Endothelial cell of umbilical vein (primary cell): ENCODE measurements at regions not wholly inside any gene's neighbourhood (a gene's known extent, or its start where the extent isn't known, plus 50 kb on each side); places are given as distances from the start of the nearest gene placed in this dataset.

Source experiments
- BruUV-seq: library from RNA; stranded (reverse); fragments of 400-500 nt; replicated peaks from 2 replicates; lab custom pipeline; 2021; lab: Mats Ljungman, UMichigan
- CTCF ChIA-PET: fragments of 300-600, 350-600 bp; sonication (Branson Sonifier 250); formaldehyde crosslinking; loops from one replicate; lab custom pipeline; 2021; ENCODE audit warnings: antibody characterized with exemption, inconsistent platforms; lab: Charles Lee
- POLR2A ChIA-PET: fragments of 300-600, 350-600 bp; sonication (Branson Sonifier 250); formaldehyde crosslinking; loops from one replicate; lab custom pipeline; 2021; ENCODE audit warnings: antibody characterized with exemption, inconsistent platforms; lab: Charles Lee
- DNase-seq: peaks from one replicate; pipeline ENCODE4 v3.0.0-alpha.2; 2011; ENCODE audit warnings: low read depth, low spot score
- FAIRE-seq: peaks from 2 replicates; lab custom pipeline; 2011; peaks lifted over from hg19 to GRCh38; lab: Jason Lieb, UNC
- H2AFZ ChIP-seq: 2 replicates; pipeline ENCODE4 v1.6.0; 2012; ENCODE audit warnings: low read depth, low read length, control low read depth, inconsistent platforms
- H3K27ac ChIP-seq: 2 replicates; pipeline ENCODE4 v1.5.1; 2011; ENCODE audit warnings: low read depth, mild to moderate bottlenecking, control low read depth, low read length, moderate library complexity; ENCODE audit not compliant: insufficient read depth
- H3K27me3 ChIP-seq, 2 experiments: 2 replicates each; pipeline versions ENCODE4 v1.6.0 to v1.6.1; 2011; ENCODE audit warnings: low read length in 2 of 2, mixed read lengths in 1 of 2; ENCODE audit not compliant: control insufficient read depth in 2 of 2, insufficient read depth in 2 of 2
- H3K36me3 ChIP-seq, 2 experiments: 2 replicates in 1 of 2; 3 replicates in 1 of 2; pipeline ENCODE4 v1.5.1; 2011; ENCODE audit warnings: low read length in 2 of 2, mild to moderate bottlenecking in 1 of 2, moderate library complexity in 1 of 2; ENCODE audit not compliant: control insufficient read depth in 2 of 2, insufficient read depth in 2 of 2; ENCODE audit errors: extremely low read depth in 1 of 2
- H3K4me1 ChIP-seq: 3 replicates; pipeline ENCODE4 v1.5.1; 2011; ENCODE audit warnings: mild to moderate bottlenecking, low read length; ENCODE audit not compliant: control insufficient read depth, insufficient read depth; ENCODE audit errors: extremely low read depth
- H3K4me2 ChIP-seq: 2 replicates; pipeline ENCODE4 v1.6.1; 2011; ENCODE audit warnings: low read length, control low read depth, mixed read lengths; ENCODE audit not compliant: insufficient read depth
- H3K4me3 ChIP-seq, 3 experiments: fragments of 200-600 bp in 1 of 3; sonication (generic), shearing (Covaris generic) in 1 of 3; replicated peaks in 1 of 3; 2 replicates each; pipeline ENCODE4 v1.5.1; 2011 to 2016; ENCODE audit warnings: control low read depth in 3 of 3, low read length in 3 of 3, mild to moderate bottlenecking in 2 of 3, inconsistent platforms in 1 of 3, low read depth in 1 of 3, moderate library complexity in 1 of 3; ENCODE audit not compliant: insufficient read depth in 1 of 3
- H3K79me2 ChIP-seq: 2 replicates; pipeline ENCODE4 v1.6.0; 2012; ENCODE audit warnings: low read length, inconsistent platforms; ENCODE audit not compliant: control insufficient read depth, insufficient read depth
- H3K9ac ChIP-seq: replicated peaks from 2 replicates; pipeline ENCODE3; 2011; ENCODE audit warnings: low read length, control low read depth; ENCODE audit not compliant: insufficient read depth; ENCODE audit errors: extremely low read depth
- H3K9me1 ChIP-seq: replicated peaks from 3 replicates; pipeline ENCODE4 v1.6.0; 2011; ENCODE audit warnings: mild to moderate bottlenecking, low read length; ENCODE audit not compliant: control insufficient read depth, insufficient read depth; ENCODE audit errors: extremely low read depth
- H3K9me3 ChIP-seq: replicated peaks from 2 replicates; pipeline ENCODE4 v1.5.1; 2012; ENCODE audit warnings: low read length, inconsistent platforms; ENCODE audit not compliant: control insufficient read depth, insufficient read depth
- H4K20me1 ChIP-seq: replicated peaks from 2 replicates; pipeline ENCODE3; 2011; ENCODE audit warnings: mild to moderate bottlenecking, low read length; ENCODE audit not compliant: control insufficient read depth, insufficient read depth; ENCODE audit errors: extremely low read depth
- EZH2 ChIP-seq: IDR thresholded peaks from 2 replicates; pipeline ENCODE4 v1.6.1; 2012; ENCODE audit warnings: borderline replicate concordance, low read depth, mild to moderate bottlenecking, moderate library complexity, low read length, inconsistent platforms; ENCODE audit not compliant: severe bottlenecking
- FOS ChIP-seq: IDR thresholded peaks from 2 replicates; pipeline ENCODE4 v1.6.1; 2011; ENCODE audit warnings: mild to moderate bottlenecking, low read length, moderate library complexity, borderline replicate concordance; ENCODE audit not compliant: insufficient read depth
- GATA2 ChIP-seq: IDR thresholded peaks from 2 replicates; pipeline ENCODE4 v1.7.0; 2011; ENCODE audit warnings: low read depth, mild to moderate bottlenecking, moderate library complexity, mixed read lengths, low read length; ENCODE audit not compliant: insufficient read length, insufficient read depth
- JUN ChIP-seq: IDR thresholded peaks from 2 replicates; pipeline ENCODE4 v1.6.1; 2011; ENCODE audit warnings: borderline replicate concordance, low read depth; ENCODE audit not compliant: insufficient read length, insufficient read depth
- MYC ChIP-seq: IDR thresholded peaks from one replicate; pipeline ENCODE4 v1.6.1; 2011; ENCODE audit warnings: mild to moderate bottlenecking, low read depth, low read length
- POLR2A ChIP-seq: IDR thresholded peaks from 2 replicates; pipeline ENCODE4 v1.6.1; 2012; ENCODE audit warnings: low read depth, mild to moderate bottlenecking, control low read depth, low read length
- POLR2AphosphoS5 ChIP-seq: IDR thresholded peaks from 2 replicates; pipeline ENCODE4 v1.6.1; 2012; ENCODE audit warnings: low read depth, mild to moderate bottlenecking, control low read depth, low read length, moderate library complexity; ENCODE audit not compliant: insufficient read depth
- dilution Hi-C: fragments of 300-500 bp; cut with MboI; formaldehyde crosslinking; loops from one replicate; pipeline ENCODE4 v1.15.0; 2019; ENCODE audit warnings: low sequenced_read_pairs; ENCODE audit not compliant: extremely low pct_ligation_motif_present
- intact Hi-C: fragments of 100-400 bp; cut with micrococcal nuclease; formaldehyde crosslinking; loops from one replicate; pipeline ENCODE4 v1.10.0; 2022
- TF ChIP-seq, protein P1 (sequence below), 2 donors: IDR thresholded peaks; 1 replicate in 1 of 2; 2 replicates in 1 of 2; pipeline ENCODE4 v1.5.1; 2011; ENCODE audit warnings: low read length in 2 of 2, mild to moderate bottlenecking in 2 of 2, moderate library complexity in 2 of 2, control low read depth in 1 of 2, inconsistent platforms in 1 of 2, low read depth in 1 of 2; ENCODE audit not compliant: insufficient read depth in 1 of 2; ENCODE audit errors: extremely low read depth in 1 of 2
- TF ChIP-seq, protein P2 (sequence below): IDR thresholded peaks from 2 replicates; pipeline ENCODE4 v1.6.1; 2011; ENCODE audit not compliant: insufficient read depth, insufficient read length

- intact Hi-C loops (no loop called here), dilution Hi-C loops (no loop called here)
- no peaks in the 10 kb centered on the region for H3K9me1 ChIP-seq
- H3K9me3 ChIP-seq = no peaks in the 10 kb centered on the region
- no peaks in the 10 kb centered on the region for H3K79me2 ChIP-seq
- no TSS peak for BruUV-seq
- no peak for DNase-seq
- H3K4me1 ChIP-seq = no peaks in the 10 kb centered on the region
- ChIA-PET CTCF (no interaction called here), POLR2A (no interaction called here)
- H3K9ac ChIP-seq = no peak overlapping the region
- no peaks in the 10 kb centered on the region for H3K27me3 ChIP-seq
- H3K27ac ChIP-seq = no peak overlapping the region
- no peak overlapping the region for H3K4me2 ChIP-seq
- TF ChIP-seq, protein P1, sequence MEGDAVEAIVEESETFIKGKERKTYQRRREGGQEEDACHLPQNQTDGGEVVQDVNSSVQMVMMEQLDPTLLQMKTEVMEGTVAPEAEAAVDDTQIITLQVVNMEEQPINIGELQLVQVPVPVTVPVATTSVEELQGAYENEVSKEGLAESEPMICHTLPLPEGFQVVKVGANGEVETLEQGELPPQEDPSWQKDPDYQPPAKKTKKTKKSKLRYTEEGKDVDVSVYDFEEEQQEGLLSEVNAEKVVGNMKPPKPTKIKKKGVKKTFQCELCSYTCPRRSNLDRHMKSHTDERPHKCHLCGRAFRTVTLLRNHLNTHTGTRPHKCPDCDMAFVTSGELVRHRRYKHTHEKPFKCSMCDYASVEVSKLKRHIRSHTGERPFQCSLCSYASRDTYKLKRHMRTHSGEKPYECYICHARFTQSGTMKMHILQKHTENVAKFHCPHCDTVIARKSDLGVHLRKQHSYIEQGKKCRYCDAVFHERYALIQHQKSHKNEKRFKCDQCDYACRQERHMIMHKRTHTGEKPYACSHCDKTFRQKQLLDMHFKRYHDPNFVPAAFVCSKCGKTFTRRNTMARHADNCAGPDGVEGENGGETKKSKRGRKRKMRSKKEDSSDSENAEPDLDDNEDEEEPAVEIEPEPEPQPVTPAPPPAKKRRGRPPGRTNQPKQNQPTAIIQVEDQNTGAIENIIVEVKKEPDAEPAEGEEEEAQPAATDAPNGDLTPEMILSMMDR (IDR thresholded peaks at IDR 0.05; ENCODE audit: extremely low read depth in 1 of 2, insufficient read depth in 1 of 2, low read depth in 1 of 2, low read length in 2 of 2) = no peak
- TF ChIP-seq EZH2 (no peak), GATA2 (no peak), POLR2A (no peak), POLR2AphosphoS5 (no peak), FOS (no peak), MYC (no peak), JUN (no peak)
- TF ChIP-seq, protein P2, sequence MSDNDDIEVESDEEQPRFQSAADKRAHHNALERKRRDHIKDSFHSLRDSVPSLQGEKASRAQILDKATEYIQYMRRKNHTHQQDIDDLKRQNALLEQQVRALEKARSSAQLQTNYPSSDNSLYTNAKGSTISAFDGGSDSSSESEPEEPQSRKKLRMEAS = no peak
- FAIRE-seq = no peak
- no peak overlapping the region for H3K4me3 ChIP-seq
- no peaks in the 10 kb centered on the region for H3K36me3 ChIP-seq
- H2AFZ ChIP-seq = no peak overlapping the region
- H4K20me1 ChIP-seq = no peaks in the 10 kb centered on the region
Observed at GRCh38 chr7:41855798-41856197, 152.9 kb upstream of the INHBA start.
